Upper lobe of left lung (tissue), 6 donors: ENCODE measurements at regions not wholly inside any gene's neighbourhood (a gene's known extent, or its start where the extent isn't known, plus 50 kb on each side); places are given as distances from the start of the nearest gene placed in this dataset.

Source experiments
- ATAC-seq, 2 donors: fragments of 200-7000 bp; cut with Tn5 transposase; one replicate each; pipeline ENCODE4 v1.9.1; 2022; ENCODE audit warnings: mild to moderate bottlenecking in 2 of 2, moderate library complexity in 2 of 2; ENCODE audit not compliant: low FRiP score in 2 of 2
- DNase-seq, 2 donors: peaks; one replicate each; pipeline ENCODE4 v3.0.0-alpha.2; 2019 to 2020
- H3K27ac ChIP-seq, 4 donors: fragments of 200-600 bp; sonication (generic); one replicate each; pipeline ENCODE4 v1.5.1; 2016 to 2019
- H3K27me3 ChIP-seq, 4 donors: fragments of 200-600 bp; sonication (generic); one replicate each; pipeline ENCODE4 v1.5.1; 2017 to 2019
- H3K36me3 ChIP-seq, 4 donors: fragments of 200-600 bp; sonication (generic); one replicate each; pipeline ENCODE4 v1.5.1; 2016 to 2019
- H3K4me1 ChIP-seq, 4 donors: fragments of 200-600 bp; sonication (generic); one replicate each; pipeline ENCODE4 v1.5.1; 2018 to 2019
- H3K4me3 ChIP-seq, 4 donors: fragments of 200-600 bp; sonication (generic); one replicate each; pipeline ENCODE4 v1.5.1; 2017 to 2019; ENCODE audit warnings: mild to moderate bottlenecking in 2 of 4, moderate library complexity in 1 of 4
- H3K9me3 ChIP-seq, 4 donors: fragments of 200-600 bp; sonication (generic); one replicate each; pipeline ENCODE4 v1.5.1; 2018 to 2019
- CTCF ChIP-seq, 6 experiments: fragments of 450-650 bp in 4 of 6; fragments of 200-600 bp in 2 of 6; sonication (generic) in 2 of 6; IDR thresholded peaks; one replicate each; pipeline ENCODE4 v1.5.1; 2016 to 2019; ENCODE audit warnings: antibody characterized with exemption in 6 of 6
- EP300 ChIP-seq, 4 donors: sonication (generic); formaldehyde crosslinking; IDR thresholded peaks; one replicate each; pipeline ENCODE4 v1.5.1; 2017; ENCODE audit warnings: antibody characterized with exemption in 4 of 4, control low read depth in 2 of 4
- POLR2A ChIP-seq, 4 donors: fragments of 450-650 bp; IDR thresholded peaks; one replicate each; pipeline ENCODE4 v1.5.1; 2016 to 2017; ENCODE audit warnings: antibody characterized with exemption in 4 of 4, mild to moderate bottlenecking in 2 of 4
- POLR2AphosphoS5 ChIP-seq, 2 donors: sonication (generic); formaldehyde crosslinking; IDR thresholded peaks; one replicate each; pipeline ENCODE4 v1.5.1; 2017; ENCODE audit warnings: antibody characterized with exemption in 2 of 2
- WGBS, 2 donors: methylation state at CpG; one replicate each; pipeline ENCODE4 v1.1.5; 2017 to 2018; 5-methylcytosine and 5-hydroxymethylcytosine counted together
- donor health status: DM: no; HTN: no; CAD: no; lungs with moderate emphysema.
- donor health status: DM: no; HTN: yes; CAD: no; lungs with severe emphysema.

GRCh38 chr3:150152567-150152966, 181.9 kb upstream of the PFN2 start:
- H3K4me1 ChIP-seq: no peaks in the 10 kb centered on the region
- 93 to 98% methylated on average over 2 of the region's 2 CpGs for WGBS, 2 donors
- no peak for ATAC-seq

GRCh38 chr3:150150633-150151032, 179.9 kb upstream of the PFN2 start:
- Histone ChIP-seq H3K27me3 (no peaks in the 10 kb centered on the region), H3K4me1 (no peaks in the 10 kb centered on the region), H3K9me3 (no peaks in the 10 kb centered on the region), H3K27ac (no peak overlapping the region), H3K4me3 (no peak overlapping the region), H3K36me3 (no peaks in the 10 kb centered on the region)
- DNase-seq: no peak
- ATAC-seq: no peak
- TF ChIP-seq POLR2AphosphoS5 (IDR thresholded peaks at IDR 0.05) (no peak), EP300 (IDR thresholded peaks at IDR 0.05) (no peak)
- 74 to 75% methylated on average over 5 of the region's 5 CpGs for WGBS, 2 donors

More at GRCh38 chr3:150152567-150152966, 181.9 kb upstream of the PFN2 start:
- TF ChIP-seq EP300 (IDR thresholded peaks at IDR 0.05): no peak
- Histone ChIP-seq H3K36me3 (no peaks in the 10 kb centered on the region), H3K27me3 (no peaks in the 10 kb centered on the region), H3K4me3 (no peak overlapping the region), H3K27ac (no peak overlapping the region), H3K9me3 (no peaks in the 10 kb centered on the region)
- DNase-seq: no peak

GRCh38 chr3:150149651-150150051, 179.0 kb upstream of the PFN2 start:
- DNase-seq: no peak

GRCh38 chr3:150148227-150148626, 177.5 kb upstream of the PFN2 start:
- DNase-seq (no peak), ATAC-seq (no peak)
- Histone ChIP-seq H3K27ac (no peak overlapping the region), H3K27me3 (no peaks in the 10 kb centered on the region), H3K4me3 (no peak overlapping the region), H3K9me3 (no peaks in the 10 kb centered on the region), H3K36me3 (no peaks in the 10 kb centered on the region), H3K4me1 (no peaks in the 10 kb centered on the region)
- 87 to 93% methylated on average over 5 of the region's 5 CpGs for WGBS, 2 donors
- TF ChIP-seq POLR2A (IDR thresholded peaks at IDR 0.05) (no peak), POLR2AphosphoS5 (IDR thresholded peaks at IDR 0.05) (no peak), CTCF (IDR thresholded peaks at IDR 0.05) (no peak), EP300 (IDR thresholded peaks at IDR 0.05) (no peak)

More at GRCh38 chr3:150149651-150150051, 179.0 kb upstream of the PFN2 start:
- TF ChIP-seq POLR2AphosphoS5 (IDR thresholded peaks at IDR 0.05) (no peak), CTCF (IDR thresholded peaks at IDR 0.05) (no peak), EP300 (IDR thresholded peaks at IDR 0.05) (no peak), POLR2A (IDR thresholded peaks at IDR 0.05) (no peak)
- peak in 1 of 2 donors; percentile 57 for ATAC-seq
- H3K4me1 ChIP-seq: no peaks in the 10 kb centered on the region
- H3K27me3 ChIP-seq: no peaks in the 10 kb centered on the region
- no peak overlapping the region for H3K4me3 ChIP-seq
- H3K36me3 ChIP-seq: no peaks in the 10 kb centered on the region
- H3K27ac ChIP-seq: no peak overlapping the region
- 0 to 14% methylated on average over 1 of the region's 1 CpG for WGBS, 2 donors
- no peaks in the 10 kb centered on the region for H3K9me3 ChIP-seq

GRCh38 chr3:150147776-150148175, 177.1 kb upstream of the PFN2 start:
- WGBS, 2 donors: 64 to 65% methylated on average over 5 of the region's 5 CpGs
- ATAC-seq: peak in 1 of 2 donors; percentile 65

More at GRCh38 chr3:150147776-150148175, 177.1 kb upstream of the PFN2 start:
- DNase-seq: no peak
- H3K4me1 ChIP-seq: no peaks in the 10 kb centered on the region
- no peaks in the 10 kb centered on the region for H3K9me3 ChIP-seq
- H3K4me3 ChIP-seq: no peak overlapping the region
- no peaks in the 10 kb centered on the region for H3K27me3 ChIP-seq
- no peak overlapping the region for H3K27ac ChIP-seq
- H3K36me3 ChIP-seq: no peaks in the 10 kb centered on the region
- TF ChIP-seq POLR2A (IDR thresholded peaks at IDR 0.05): no peak
- TF ChIP-seq EP300 (IDR thresholded peaks at IDR 0.05): no peak
- TF ChIP-seq CTCF (IDR thresholded peaks at IDR 0.05): no peak
- no peak for TF ChIP-seq POLR2AphosphoS5 (IDR thresholded peaks at IDR 0.05)
